Omental fat pad (tissue), 3 donors: ENCODE measurements at regions not wholly inside any gene's neighbourhood (a gene's known extent, or its start where the extent isn't known, plus 50 kb on each side); places are given as distances from the start of the nearest gene placed in this dataset.

Experiments used
- ATAC-seq: fragments of 150-250 bp; one replicate; pipeline ENCODE4 v1.9.1; 2016; ENCODE audit warnings: mild to moderate bottlenecking, moderate library complexity; ENCODE audit not compliant: low FRiP score
- DNase-seq: peaks from one replicate; pipeline ENCODE4 v3.0.0-alpha.2; 2019; ENCODE audit warnings: low spot score
- TF ChIP-seq, protein P1 (sequence below), 3 donors: fragments of 450-650 bp; IDR thresholded peaks; one replicate each; pipeline ENCODE4 v1.5.1; 2016 to 2017; ENCODE audit warnings: antibody characterized with exemption in 3 of 3, mild to moderate bottlenecking in 3 of 3, moderate library complexity in 2 of 3

GRCh38 chr13:73218181-73218580 lies 159.4 kb downstream of the KLF5 start:
- ATAC-seq, result no peak
- TF ChIP-seq, protein P1, sequence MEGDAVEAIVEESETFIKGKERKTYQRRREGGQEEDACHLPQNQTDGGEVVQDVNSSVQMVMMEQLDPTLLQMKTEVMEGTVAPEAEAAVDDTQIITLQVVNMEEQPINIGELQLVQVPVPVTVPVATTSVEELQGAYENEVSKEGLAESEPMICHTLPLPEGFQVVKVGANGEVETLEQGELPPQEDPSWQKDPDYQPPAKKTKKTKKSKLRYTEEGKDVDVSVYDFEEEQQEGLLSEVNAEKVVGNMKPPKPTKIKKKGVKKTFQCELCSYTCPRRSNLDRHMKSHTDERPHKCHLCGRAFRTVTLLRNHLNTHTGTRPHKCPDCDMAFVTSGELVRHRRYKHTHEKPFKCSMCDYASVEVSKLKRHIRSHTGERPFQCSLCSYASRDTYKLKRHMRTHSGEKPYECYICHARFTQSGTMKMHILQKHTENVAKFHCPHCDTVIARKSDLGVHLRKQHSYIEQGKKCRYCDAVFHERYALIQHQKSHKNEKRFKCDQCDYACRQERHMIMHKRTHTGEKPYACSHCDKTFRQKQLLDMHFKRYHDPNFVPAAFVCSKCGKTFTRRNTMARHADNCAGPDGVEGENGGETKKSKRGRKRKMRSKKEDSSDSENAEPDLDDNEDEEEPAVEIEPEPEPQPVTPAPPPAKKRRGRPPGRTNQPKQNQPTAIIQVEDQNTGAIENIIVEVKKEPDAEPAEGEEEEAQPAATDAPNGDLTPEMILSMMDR (IDR thresholded peaks at IDR 0.05), result no peak

DNA sequence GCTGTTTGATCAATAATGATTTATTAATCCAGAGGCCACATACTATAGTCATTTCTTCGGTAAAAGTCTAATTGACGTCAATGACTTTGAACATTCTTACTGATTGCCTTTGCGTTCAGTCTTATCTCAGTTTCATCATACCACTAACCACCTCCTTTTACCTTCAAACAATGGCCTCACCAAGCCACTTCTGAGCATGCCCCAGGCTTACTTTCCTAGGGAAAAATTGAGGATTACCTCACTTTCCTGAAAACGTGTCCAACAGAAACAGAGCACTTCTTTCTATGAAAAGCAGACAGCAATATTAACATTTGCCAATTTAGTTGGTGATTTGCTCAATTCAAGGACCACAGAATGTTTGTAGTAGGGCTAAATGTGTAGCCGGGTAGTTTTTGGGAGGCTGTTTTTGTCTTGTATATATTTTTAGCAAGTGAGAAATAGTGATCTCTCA lies 157.6 kb downstream of the KLF5 start:
- TF ChIP-seq, protein P1 (IDR thresholded peaks at IDR 0.05), result no peak
- ATAC-seq (no peak), DNase-seq (no peak)

More at GRCh38 chr13:73218181-73218580, 159.4 kb downstream of the KLF5 start:
- no peak for DNase-seq

- TF ChIP-seq, protein P1 (IDR thresholded peaks at IDR 0.05), result no peak
- DNase-seq (no peak), ATAC-seq (no peak)
Observed at GRCh38 chr13:73215823-73216222, 157.0 kb downstream of the KLF5 start.

DNA sequence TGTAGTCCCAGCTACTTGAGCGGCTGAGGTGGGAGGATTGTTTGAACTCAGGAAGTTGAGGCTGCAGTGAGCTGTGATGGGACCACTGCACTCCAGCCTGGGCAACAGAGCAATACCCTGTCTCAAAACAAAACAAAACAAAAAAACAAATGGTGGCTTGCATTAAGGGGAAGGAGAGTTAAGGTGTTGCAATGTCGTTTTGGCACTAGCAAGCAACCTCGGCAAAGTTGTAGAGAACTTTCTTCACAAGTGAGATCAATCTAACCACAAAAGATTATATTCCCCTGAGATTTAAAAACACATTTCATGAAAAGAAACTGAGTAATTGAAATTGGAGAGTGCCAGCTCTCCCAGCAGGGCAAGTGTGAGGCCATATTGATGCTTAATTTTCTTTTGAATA lies 153.7 kb downstream of the KLF5 start:
- DNase-seq (no peak), ATAC-seq (no peak)
- TF ChIP-seq, protein P1 (IDR thresholded peaks at IDR 0.05), result no peak

DNA sequence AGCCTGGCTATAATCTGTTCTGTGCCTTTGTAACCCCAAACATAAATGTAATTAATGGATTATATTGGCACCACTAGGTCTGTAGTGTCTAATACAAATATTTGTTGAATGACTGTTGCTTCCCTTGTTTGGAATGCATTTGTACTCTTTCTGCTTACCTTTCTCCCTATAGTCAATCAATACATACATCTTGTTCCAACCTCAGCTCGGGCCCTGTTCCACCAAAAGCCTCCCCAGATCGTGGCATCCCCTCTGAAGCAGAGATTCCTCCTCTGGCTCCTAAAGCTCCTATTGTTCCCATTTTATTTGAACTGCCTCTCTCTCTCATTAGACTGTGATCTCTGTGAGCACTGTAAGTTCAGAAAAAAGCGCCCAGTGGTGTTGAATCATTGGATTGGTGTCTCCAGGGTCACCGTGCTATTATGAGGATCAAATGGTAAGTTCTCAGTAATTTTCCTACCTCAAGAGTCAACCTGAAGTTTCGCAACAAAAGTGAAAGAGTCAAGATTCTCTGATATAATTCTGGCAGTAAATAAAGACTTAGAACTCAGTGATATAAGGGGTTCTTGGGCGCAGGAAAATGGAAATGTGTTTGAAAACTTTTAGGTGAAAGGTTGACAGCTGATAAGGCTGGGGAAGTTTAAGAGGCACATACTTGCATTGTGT lies 151.5 kb downstream of the KLF5 start:
- ATAC-seq, result no peak
- TF ChIP-seq, protein P1 (IDR thresholded peaks at IDR 0.05), result no peak

GRCh38 chr13:73204952-73205351 lies 146.1 kb downstream of the KLF5 start:
- DNase-seq (no peak), ATAC-seq (no peak)
- TF ChIP-seq, protein P1 (IDR thresholded peaks at IDR 0.05), result no peak

More for the DNA sequence above, 151.5 kb downstream of the KLF5 start:
- no peak for DNase-seq

GRCh38 chr13:73201626-73202025 lies 142.8 kb downstream of the KLF5 start:
- TF ChIP-seq, protein P1 (IDR thresholded peaks at IDR 0.05), result no peak
- ATAC-seq (no peak), DNase-seq (no peak)
